OCI-LY7 (cell line): ENCODE measurements at regions not wholly inside any gene's neighbourhood (a gene's known extent, or its start where the extent isn't known, plus 50 kb on each side); places are given as distances from the start of the nearest gene placed in this dataset.

ENCODE experiments used
- EZH2phosphoT487 ChIP-seq: fragments of 200-600 bp; sonication (generic); IDR thresholded peaks from 2 replicates; pipeline ENCODE4 v1.6.1; 2018; ENCODE audit warnings: low read depth, borderline replicate concordance, mild to moderate bottlenecking, mixed run types, antibody characterized with exemption, low read length, moderate library complexity, mixed read lengths
- TF ChIP-seq, protein P1 (sequence below): fragments of 200-600 bp; sonication (generic); conservative IDR thresholded peaks from 2 replicates; pipeline ENCODE4 v1.5.1; 2014; ENCODE audit warnings: mild to moderate bottlenecking, antibody characterized with exemption, low read length, moderate library complexity, mixed read lengths

DNA sequence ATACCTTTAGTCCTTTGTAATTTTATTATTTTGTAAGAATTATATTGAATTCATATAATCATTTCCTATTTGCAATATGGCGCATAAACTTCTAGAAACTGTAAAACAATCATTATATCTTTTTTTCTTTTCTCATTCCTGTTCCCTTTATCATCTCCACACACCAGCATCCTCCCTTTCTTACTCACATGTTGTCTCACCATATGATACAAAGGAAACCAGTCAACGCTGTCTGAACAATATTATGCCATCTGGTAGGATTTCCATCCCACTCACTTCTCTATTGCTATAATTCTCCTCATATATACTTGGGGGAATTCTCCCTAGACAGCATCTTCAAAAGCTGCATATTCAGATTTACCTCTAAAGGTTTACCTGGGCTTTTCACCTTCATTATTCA is 389.8 kb downstream of the NDFIP2 start:
- TF ChIP-seq, protein P1, sequence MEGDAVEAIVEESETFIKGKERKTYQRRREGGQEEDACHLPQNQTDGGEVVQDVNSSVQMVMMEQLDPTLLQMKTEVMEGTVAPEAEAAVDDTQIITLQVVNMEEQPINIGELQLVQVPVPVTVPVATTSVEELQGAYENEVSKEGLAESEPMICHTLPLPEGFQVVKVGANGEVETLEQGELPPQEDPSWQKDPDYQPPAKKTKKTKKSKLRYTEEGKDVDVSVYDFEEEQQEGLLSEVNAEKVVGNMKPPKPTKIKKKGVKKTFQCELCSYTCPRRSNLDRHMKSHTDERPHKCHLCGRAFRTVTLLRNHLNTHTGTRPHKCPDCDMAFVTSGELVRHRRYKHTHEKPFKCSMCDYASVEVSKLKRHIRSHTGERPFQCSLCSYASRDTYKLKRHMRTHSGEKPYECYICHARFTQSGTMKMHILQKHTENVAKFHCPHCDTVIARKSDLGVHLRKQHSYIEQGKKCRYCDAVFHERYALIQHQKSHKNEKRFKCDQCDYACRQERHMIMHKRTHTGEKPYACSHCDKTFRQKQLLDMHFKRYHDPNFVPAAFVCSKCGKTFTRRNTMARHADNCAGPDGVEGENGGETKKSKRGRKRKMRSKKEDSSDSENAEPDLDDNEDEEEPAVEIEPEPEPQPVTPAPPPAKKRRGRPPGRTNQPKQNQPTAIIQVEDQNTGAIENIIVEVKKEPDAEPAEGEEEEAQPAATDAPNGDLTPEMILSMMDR, result no peak
- no peak for TF ChIP-seq EZH2phosphoT487
